H1 (cell line): ENCODE measurements at regions not wholly inside any gene's neighbourhood (a gene's known extent, or its start where the extent isn't known, plus 50 kb on each side); places are given as distances from the start of the nearest gene placed in this dataset.

Experiments used
- CTCF ChIA-PET: fragments of 300-600 bp; sonication (Branson Sonifier 250); formaldehyde crosslinking; loops from one replicate; lab custom pipeline; 2021; ENCODE audit not compliant: partially characterized antibody; lab: Charles Lee
- POLR2A ChIA-PET: fragments of 300-600 bp; sonication (Branson Sonifier 250); formaldehyde crosslinking; loops from one replicate; lab custom pipeline; 2021; ENCODE audit warnings: inconsistent platforms; ENCODE audit not compliant: partially characterized antibody; lab: Charles Lee
- DNase-seq, 2 experiments: peaks; one replicate each; pipeline versions ENCODE4 v3.0.0 to v3.0.0-alpha.2; 2010 to 2022; ENCODE audit warnings: low spot score in 2 of 2, low read depth in 1 of 2, mixed read lengths in 1 of 2
- FAIRE-seq: peaks from 2 replicates; lab custom pipeline; 2011; peaks lifted over from hg19 to GRCh38; lab: Jason Lieb, UNC
- H2AFZ ChIP-seq: 2 replicates; pipeline ENCODE4 v1.8.1; 2012; ENCODE audit warnings: low read length, inconsistent platforms
- H2AK5ac ChIP-seq: 2 replicates; pipeline ENCODE4 v1.6.1; 2013; ENCODE audit warnings: low read depth, low read length
- H2BK120ac ChIP-seq: replicated peaks from 2 replicates; pipeline ENCODE3; 2013; ENCODE audit warnings: low read depth, low read length, inconsistent platforms
- H2BK12ac ChIP-seq: 2 replicates; pipeline ENCODE4 v1.6.1; 2013; ENCODE audit warnings: low read depth, low read length
- H2BK15ac ChIP-seq: 2 replicates; pipeline ENCODE4 v1.6.1; 2013; ENCODE audit warnings: low read length
- H2BK20ac ChIP-seq: 2 replicates; pipeline ENCODE4 v1.6.1; 2013; ENCODE audit warnings: low read length
- H2BK5ac ChIP-seq: 2 replicates; pipeline ENCODE4 v1.6.1; 2013; ENCODE audit warnings: low read depth, low read length
- H3K14ac ChIP-seq: 2 replicates; pipeline ENCODE4 v1.6.1; 2013; ENCODE audit warnings: inconsistent platforms; ENCODE audit not compliant: insufficient read length
- H3K18ac ChIP-seq: 2 replicates; pipeline ENCODE4 v1.6.1; 2013; ENCODE audit warnings: low read length; ENCODE audit errors: extremely low read depth
- H3K23ac ChIP-seq: 2 replicates; pipeline ENCODE4 v1.6.1; 2013; ENCODE audit warnings: inconsistent platforms; ENCODE audit not compliant: insufficient read length
- H3K23me2 ChIP-seq: 2 replicates; pipeline ENCODE4 v1.6.1; 2013; ENCODE audit warnings: low read depth, low read length
- H3K27ac ChIP-seq: 2 replicates; pipeline ENCODE4 v1.6.1; 2011; ENCODE audit warnings: low read depth, low read length, inconsistent platforms
- H3K27me3 ChIP-seq, 4 experiments: replicated peaks in 1 of 4; 1 replicate in 1 of 4; 2 replicates in 3 of 4; pipeline versions ENCODE4 v1.6.1 to v1.8.1; 2011 to 2013; ENCODE audit warnings: low read length in 3 of 4, mild to moderate bottlenecking in 3 of 4, inconsistent platforms in 2 of 4, mixed read lengths in 2 of 4, moderate library complexity in 1 of 4; ENCODE audit not compliant: control insufficient read depth in 3 of 4, insufficient read depth in 3 of 4; ENCODE audit errors: extremely low read depth in 1 of 4
- H3K36me3 ChIP-seq, 4 experiments: 2 replicates each; pipeline versions ENCODE4 v1.6.1 to v1.8.1; 2011 to 2013; ENCODE audit warnings: mild to moderate bottlenecking in 4 of 4, low read length in 3 of 4, moderate library complexity in 2 of 4, control low read depth in 1 of 4, inconsistent platforms in 1 of 4; ENCODE audit not compliant: insufficient read depth in 4 of 4, control insufficient read depth in 2 of 4
- H3K4ac ChIP-seq: replicated peaks from 2 replicates; pipeline ENCODE3; 2013; ENCODE audit warnings: low read length, low read depth, mixed read lengths, inconsistent platforms; ENCODE audit not compliant: insufficient read length
- H3K4me1 ChIP-seq, 4 experiments: replicated peaks in 1 of 4; 1 replicate in 1 of 4; 2 replicates in 3 of 4; pipeline versions ENCODE4 v1.6.1 to v1.8.1; 2011 to 2013; ENCODE audit warnings: low read length in 3 of 4, inconsistent platforms in 2 of 4, mixed read lengths in 1 of 4; ENCODE audit not compliant: insufficient read depth in 4 of 4, control insufficient read depth in 3 of 4
- H3K4me2 ChIP-seq, 2 experiments: 2 replicates each; pipeline versions ENCODE4 v1.6.1 to v1.8.1; 2011 to 2013; ENCODE audit warnings: low read depth in 2 of 2, low read length in 2 of 2, control low read depth in 1 of 2, inconsistent platforms in 1 of 2, mild to moderate bottlenecking in 1 of 2; ENCODE audit not compliant: insufficient read depth in 1 of 2
- H3K4me3 ChIP-seq, 4 experiments: fragments of 200-600, 300-600 bp in 1 of 4; sonication (generic), shearing (Covaris generic), sonication (Bioruptor Twin) in 1 of 4; 2 replicates each; pipeline versions ENCODE4 v1.5.1 to v1.8.1; 2011 to 2016; ENCODE audit warnings: low read length in 4 of 4, low read depth in 3 of 4, control low read depth in 2 of 4, inconsistent platforms in 2 of 4, mild to moderate bottlenecking in 2 of 4, mixed read lengths in 1 of 4, moderate library complexity in 1 of 4; ENCODE audit not compliant: insufficient read depth in 2 of 4; ENCODE audit errors: extremely low read depth in 1 of 4
- H3K56ac ChIP-seq: replicated peaks from 2 replicates; pipeline ENCODE3; 2013; ENCODE audit warnings: low read depth, mild to moderate bottlenecking, mixed read lengths, low read length, inconsistent platforms; ENCODE audit not compliant: insufficient read length
- H3K79me1 ChIP-seq: 2 replicates; pipeline ENCODE4 v1.6.1; 2013; ENCODE audit warnings: low read depth, low read length, control low read depth
- H3K79me2 ChIP-seq, 2 experiments: 2 replicates each; pipeline versions ENCODE4 v1.6.1 to v1.8.1; 2012 to 2013; ENCODE audit warnings: low read length in 2 of 2, mild to moderate bottlenecking in 2 of 2, inconsistent platforms in 1 of 2; ENCODE audit not compliant: insufficient read depth in 2 of 2, control insufficient read depth in 1 of 2
- H3K9ac ChIP-seq, 4 experiments: replicated peaks in 1 of 4; 1 replicate in 1 of 4; 2 replicates in 3 of 4; pipeline versions ENCODE4 v1.6.1 to v1.8.1; 2011 to 2013; ENCODE audit warnings: low read depth in 3 of 4, low read length in 3 of 4, control low read depth in 2 of 4, mild to moderate bottlenecking in 2 of 4, moderate library complexity in 2 of 4, inconsistent platforms in 1 of 4; ENCODE audit errors: extremely low read depth in 1 of 4
- H3K9me3 ChIP-seq, 2 experiments: 2 replicates each; pipeline versions ENCODE4 v1.6.1 to v1.8.1; 2012 to 2013; ENCODE audit warnings: mild to moderate bottlenecking in 2 of 2, moderate library complexity in 2 of 2, control low read depth in 1 of 2, inconsistent platforms in 1 of 2, low read depth in 1 of 2, low read length in 1 of 2, mixed read lengths in 1 of 2; ENCODE audit not compliant: insufficient read depth in 2 of 2
- H4K20me1 ChIP-seq, 2 experiments: replicated peaks in 1 of 2; 2 replicates each; pipeline versions ENCODE3 to v1.8.1; 2011 to 2013; ENCODE audit warnings: inconsistent platforms in 2 of 2, low read length in 2 of 2, mild to moderate bottlenecking in 1 of 2; ENCODE audit not compliant: insufficient read depth in 2 of 2, control insufficient read depth in 1 of 2
- H4K5ac ChIP-seq: 2 replicates; pipeline ENCODE4 v1.6.1; 2013; ENCODE audit warnings: low read length, low read depth, mixed read lengths, inconsistent platforms; ENCODE audit not compliant: insufficient read length
- H4K8ac ChIP-seq: 2 replicates; pipeline ENCODE4 v1.8.0; 2013; ENCODE audit warnings: mild to moderate bottlenecking, moderate library complexity, low read length, inconsistent platforms; ENCODE audit not compliant: insufficient read depth; ENCODE audit errors: extremely low read depth
- H4K91ac ChIP-seq: replicated peaks from 2 replicates; pipeline ENCODE3; 2013; ENCODE audit warnings: low read length, mixed read lengths, inconsistent platforms; ENCODE audit not compliant: insufficient read length
- EP300 ChIP-seq, 2 experiments: IDR thresholded peaks; 1 replicate in 1 of 2; 2 replicates in 1 of 2; pipeline ENCODE4 v1.6.1; 2011 to 2012; ENCODE audit warnings: low read depth in 2 of 2, low read length in 2 of 2, mild to moderate bottlenecking in 2 of 2, borderline replicate concordance in 1 of 2, inconsistent platforms in 1 of 2, moderate library complexity in 1 of 2
- HDAC2 ChIP-seq, 2 experiments: fragments of 300-600 bp in 1 of 2; sonication (generic) in 1 of 2; IDR thresholded peaks; 2 replicates each; pipeline ENCODE4 v1.6.1; 2011 to 2012; ENCODE audit warnings: low read depth in 2 of 2, low read length in 2 of 2, mild to moderate bottlenecking in 2 of 2, moderate library complexity in 2 of 2, borderline replicate concordance in 1 of 2, inconsistent platforms in 1 of 2
- KDM1A ChIP-seq: fragments of 200-600, 300-600 bp; sonication (generic); IDR thresholded peaks from 2 replicates; pipeline ENCODE4 v1.7.1; 2016; ENCODE audit warnings: mild to moderate bottlenecking, low read length, borderline replicate concordance
- KDM5A ChIP-seq: fragments of 200-600 bp; IDR thresholded peaks from 2 replicates; pipeline ENCODE4 v1.7.1; 2012; ENCODE audit warnings: mild to moderate bottlenecking, low read length, inconsistent platforms, mixed read lengths
- MAFK ChIP-seq: IDR thresholded peaks from 2 replicates; pipeline ENCODE4 v1.6.1; 2012; ENCODE audit warnings: low read depth, mild to moderate bottlenecking, improper control_type of control experiment, low read length
- NANOG ChIP-seq: IDR thresholded peaks from 2 replicates; pipeline ENCODE4 v1.6.1; 2011; ENCODE audit warnings: low read length, low read depth, mild to moderate bottlenecking, inconsistent platforms; ENCODE audit not compliant: insufficient read depth, poor library complexity, severe bottlenecking
- NRF1 ChIP-seq: IDR thresholded peaks from 2 replicates; pipeline ENCODE4 v1.6.1; 2011; ENCODE audit warnings: mild to moderate bottlenecking, low read depth, low read length, improper control_type of control experiment
- PHF8 ChIP-seq: fragments of 200-600 bp; sonication (generic); conservative IDR thresholded peaks from 2 replicates; pipeline ENCODE4 v1.7.1; 2012; ENCODE audit warnings: low read depth, mild to moderate bottlenecking, inconsistent platforms, low read length, moderate library complexity
- POU5F1 ChIP-seq: IDR thresholded peaks from 2 replicates; pipeline ENCODE4 v1.6.1; 2011; ENCODE audit warnings: low read depth, mild to moderate bottlenecking, low read length, moderate library complexity
- RFX5 ChIP-seq: IDR thresholded peaks from 2 replicates; pipeline ENCODE4 v1.6.1; 2011; ENCODE audit warnings: low read depth, low read length, improper control_type of control experiment, borderline replicate concordance
- RNF2 ChIP-seq: fragments of 200-900, 300-1000 bp; sonication (generic); IDR thresholded peaks from 2 replicates; pipeline ENCODE4 v1.7.1; 2016; ENCODE audit warnings: borderline replicate concordance, low read depth, mild to moderate bottlenecking, antibody characterized with exemption, low read length; ENCODE audit not compliant: poor library complexity, severe bottlenecking; ENCODE audit errors: missing control alignments
- SAP30 ChIP-seq: fragments of 300-600 bp; sonication (generic); IDR thresholded peaks from 2 replicates; pipeline ENCODE4 v1.7.1; 2012; ENCODE audit warnings: low read length, moderate library complexity, mild to moderate bottlenecking, inconsistent platforms; ENCODE audit not compliant: insufficient read depth, insufficient replicate concordance
- SIN3A ChIP-seq, 2 experiments: IDR thresholded peaks in 1 of 2; conservative IDR thresholded peaks in 1 of 2; 2 replicates each; pipeline ENCODE4 v1.6.1; 2011 to 2012; ENCODE audit warnings: low read length in 2 of 2, improper control_type of control experiment in 1 of 2, low read depth in 1 of 2, mild to moderate bottlenecking in 1 of 2
- SP1 ChIP-seq: IDR thresholded peaks from 2 replicates; pipeline ENCODE4 v1.6.1; 2011; ENCODE audit warnings: low read depth, low read length
- TEAD4 ChIP-seq: IDR thresholded peaks from 2 replicates; pipeline ENCODE4 v1.6.1; 2012; ENCODE audit warnings: low read depth, low read length, inconsistent platforms, mixed read lengths

- no peak overlapping the region for H4K5ac ChIP-seq
- no peaks in the 10 kb centered on the region for H3K79me2 ChIP-seq
- H3K18ac ChIP-seq, result no peak overlapping the region
- H4K20me1 ChIP-seq, result no peaks in the 10 kb centered on the region
- no peak for DNase-seq
- no peak overlapping the region for H2BK20ac ChIP-seq
- no peak overlapping the region for H3K23ac ChIP-seq
- no peak overlapping the region for H4K91ac ChIP-seq
- H3K14ac ChIP-seq, result no peak overlapping the region
- H3K27me3 ChIP-seq, result no peaks in the 10 kb centered on the region
- peaks cover 59 to 60% of the 10 kb centered on the region in 2 experiments for H3K9me3 ChIP-seq
- no peaks in the 10 kb centered on the region for H3K36me3 ChIP-seq
- no peak overlapping the region for H3K56ac ChIP-seq
- POLR2A ChIA-PET, result no interaction called here
- CTCF ChIA-PET, result interaction anchor here (1.0 kb wide), 1 partner anchor 14 kb away, joined by 4 read pairs; no protein-coding TSS in a partner anchor
- no peak overlapping the region for H3K4me2 ChIP-seq
- no peak overlapping the region for H2AFZ ChIP-seq
- no peak overlapping the region for H3K9ac ChIP-seq
- no peak overlapping the region for H2BK12ac ChIP-seq
- H2BK5ac ChIP-seq, result no peak overlapping the region
- FAIRE-seq, result no peak
- H3K23me2 ChIP-seq, result no peaks in the 10 kb centered on the region
- no peak overlapping the region for H3K4ac ChIP-seq
- no peak overlapping the region for H2BK15ac ChIP-seq
- H3K4me1 ChIP-seq, result no peaks in the 10 kb centered on the region
- H3K79me1 ChIP-seq, result no peaks in the 10 kb centered on the region
- H2BK120ac ChIP-seq, result no peak overlapping the region
- no peak overlapping the region for H4K8ac ChIP-seq
- H3K4me3 ChIP-seq, result no peak overlapping the region
- no peak overlapping the region for H3K27ac ChIP-seq
- H2AK5ac ChIP-seq, result no peak overlapping the region
- TF ChIP-seq HDAC2 (IDR thresholded peaks at IDR 0.05; ENCODE audit: borderline replicate concordance in 1 of 2, low read depth in 2 of 2, low read length in 2 of 2), result no peak
- TF ChIP-seq SAP30, result no peak
- TF ChIP-seq TEAD4, result no peak
- TF ChIP-seq MAFK, result no peak
- no peak for TF ChIP-seq PHF8
- no peak for TF ChIP-seq RNF2
- no peak for TF ChIP-seq EP300 (IDR thresholded peaks at IDR 0.05; ENCODE audit: borderline replicate concordance in 1 of 2, low read depth in 2 of 2, low read length in 2 of 2)
- TF ChIP-seq KDM5A, result no peak
- TF ChIP-seq NRF1, result no peak
- TF ChIP-seq KDM1A, result no peak
- TF ChIP-seq POU5F1, result no peak
- TF ChIP-seq SP1, result no peak
- no peak for TF ChIP-seq RFX5
- no peak for TF ChIP-seq SIN3A (conservative IDR thresholded peaks at IDR 0.05 in 1 of 2, IDR thresholded peaks at IDR 0.05 in 1 of 2; ENCODE audit: low read depth in 1 of 2, low read length in 2 of 2)
- TF ChIP-seq NANOG, result no peak
Observed at GRCh38 chr13:19324325-19324724, 142.7 kb upstream of the TUBA3C start.
